GM19468 (cell line): ENCODE measurements at regions not wholly inside any gene's neighbourhood (a gene's known extent, or its start where the extent isn't known, plus 50 kb on each side); places are given as distances from the start of the nearest gene placed in this dataset.

Experiments used
- ATAC-seq: cut with Tn5 transposase; IDR thresholded peaks from one replicate; pipeline ENCODE4 v1.9.1; 2021; ENCODE audit warnings: mild to moderate bottlenecking, moderate library complexity, moderate number of reproducible peaks; ENCODE audit not compliant: unreplicated experiment; ENCODE audit errors: extremely low read depth

DNA sequence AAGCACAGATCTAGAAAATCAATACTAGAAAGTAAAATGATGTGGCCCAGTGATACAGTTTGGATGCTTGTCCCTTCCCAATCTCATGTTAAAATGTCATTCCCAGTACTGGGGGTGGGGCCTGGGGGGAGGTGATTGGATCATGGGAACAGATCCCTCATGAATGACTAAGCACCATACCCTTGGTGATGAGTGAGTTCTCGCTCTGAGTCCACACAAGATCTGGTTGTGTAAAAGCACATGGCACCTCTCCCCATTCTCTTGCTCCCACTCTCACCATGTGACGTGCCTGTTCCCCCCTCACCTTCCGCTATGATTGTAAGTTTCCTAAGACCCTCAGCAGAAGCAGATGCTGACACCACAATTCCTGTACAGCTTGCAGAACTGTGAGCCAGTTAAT is 234.2 kb upstream of the CDH6 start:
- ATAC-seq: no peak

DNA sequence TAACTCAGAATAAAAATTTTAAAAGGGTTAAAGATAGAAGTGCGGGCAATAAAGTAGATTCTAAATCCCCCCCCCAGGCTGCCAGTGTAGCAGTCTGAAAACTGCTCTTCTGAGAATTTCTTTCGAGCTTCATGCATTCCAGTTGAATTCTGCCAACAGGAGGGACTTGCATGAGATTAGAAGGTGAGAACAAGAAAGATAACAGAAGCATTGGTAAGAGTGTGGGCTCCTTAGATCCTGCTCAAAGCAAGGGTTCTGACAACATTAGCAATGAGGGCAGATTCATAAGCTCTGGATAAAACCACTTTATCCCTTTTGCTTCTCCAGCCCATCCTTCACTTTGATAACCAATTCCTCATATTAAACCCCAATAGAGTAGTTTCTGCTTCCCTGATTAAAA is 235.9 kb upstream of the CDH6 start:
- ATAC-seq: no peak

DNA sequence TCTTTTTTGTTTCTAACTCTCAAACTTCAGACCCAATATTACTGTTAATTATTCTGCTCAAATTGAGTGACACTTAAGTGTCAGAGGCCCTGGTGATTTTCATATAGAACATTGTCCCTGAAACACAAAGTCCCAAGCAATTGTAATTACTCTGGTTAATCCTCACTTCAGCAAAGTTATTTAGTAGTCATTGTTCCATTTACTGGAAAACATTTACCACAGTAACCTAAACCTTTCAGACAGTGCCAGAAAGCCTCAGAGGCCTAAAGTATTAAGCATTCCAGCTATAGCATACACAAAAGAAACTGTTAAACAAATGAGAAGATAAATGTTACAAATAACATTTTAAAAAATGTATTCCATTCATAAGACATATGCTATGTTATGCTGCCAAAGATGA is 237.2 kb upstream of the CDH6 start:
- no peak for ATAC-seq

DNA sequence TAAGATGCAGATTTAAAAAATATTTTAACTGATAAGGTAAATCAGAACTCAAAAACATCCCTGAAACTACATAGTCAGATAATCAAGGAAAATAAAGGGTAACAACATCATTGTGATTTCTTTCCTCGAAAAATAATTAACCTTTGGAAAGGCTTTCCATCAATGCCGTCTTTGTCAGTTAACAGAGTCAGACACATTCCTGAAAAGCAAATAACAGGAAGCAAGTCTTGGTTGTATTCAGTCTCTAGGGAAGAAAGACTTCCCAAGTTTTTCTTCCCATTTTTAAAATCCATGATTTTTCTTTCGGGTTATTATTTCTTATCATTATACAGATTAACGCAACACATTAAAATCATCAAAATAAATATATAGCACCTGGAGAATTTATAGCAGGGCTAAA is 256.4 kb upstream of the CDH6 start:
- no peak for ATAC-seq

DNA sequence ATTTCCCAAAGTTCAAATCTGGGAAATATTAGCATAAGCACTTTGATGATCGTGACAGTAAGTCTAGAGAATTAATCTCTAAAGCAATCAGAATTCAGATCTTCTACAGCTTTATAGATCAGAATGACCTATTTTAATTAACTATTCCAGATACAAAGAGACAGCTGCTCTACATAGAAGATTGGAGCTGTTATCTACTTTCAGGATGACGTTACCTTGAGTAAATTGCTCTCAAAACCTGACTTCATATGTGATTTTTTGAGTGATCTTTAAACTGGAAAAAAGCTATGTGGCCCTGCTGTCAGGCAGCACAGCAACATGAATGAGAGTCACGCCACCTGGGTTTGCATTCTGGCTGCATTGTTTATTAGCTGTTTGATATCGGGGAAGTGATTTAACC is 259.9 kb upstream of the CDH6 start:
- no peak for ATAC-seq

DNA sequence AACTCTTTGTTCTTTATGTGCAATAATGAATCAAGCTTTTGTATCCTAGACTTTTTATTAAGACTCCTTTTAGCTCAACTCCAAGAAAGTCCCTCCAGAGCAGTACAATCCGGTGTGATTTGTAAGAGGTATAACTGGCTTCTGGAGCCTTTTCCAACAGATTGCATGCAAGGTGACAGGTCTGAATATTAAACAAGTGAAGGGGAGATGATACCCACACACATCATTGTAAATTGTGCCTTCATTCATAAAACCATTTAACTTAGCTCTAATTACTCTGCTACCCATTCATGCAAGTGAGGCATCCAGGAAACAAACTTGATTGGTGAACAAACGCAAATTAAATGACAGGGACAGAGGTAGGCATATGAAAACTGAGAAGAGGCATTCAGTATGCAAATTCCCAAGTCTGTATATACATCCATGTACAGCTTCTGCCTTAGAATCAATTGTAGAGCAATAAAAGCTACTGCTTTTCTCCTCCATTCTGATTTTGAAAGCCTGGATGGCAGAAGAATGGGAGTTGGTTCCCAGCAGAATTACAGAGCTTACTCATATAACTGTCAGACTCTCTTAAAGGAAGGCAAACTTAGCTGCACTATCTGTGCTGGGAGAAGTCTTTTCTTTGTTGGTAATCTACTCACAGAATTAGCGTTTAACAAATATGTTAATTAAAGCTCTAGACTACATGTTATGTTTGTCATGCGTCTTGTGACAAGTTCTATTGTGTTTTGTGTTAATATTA is 261.0 kb upstream of the CDH6 start:
- no peak for ATAC-seq

DNA sequence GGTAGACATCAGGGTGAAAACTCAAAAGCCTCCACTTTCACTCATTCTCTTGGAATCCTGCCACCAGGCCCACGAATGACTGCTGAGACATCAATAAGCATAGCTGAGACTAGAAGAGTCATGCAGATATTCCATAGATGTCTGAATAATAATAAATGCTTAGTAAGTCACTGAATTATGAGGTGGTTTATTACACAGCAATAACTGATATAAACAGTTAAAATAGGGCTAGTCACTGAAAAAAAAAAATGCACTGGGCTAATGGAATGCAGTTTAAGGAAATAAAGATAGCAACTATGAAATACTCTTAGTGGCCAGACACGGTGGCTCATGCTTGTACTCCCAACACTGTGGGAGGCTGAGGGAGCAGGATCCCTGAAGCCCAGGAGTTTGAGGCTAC is 262.8 kb upstream of the CDH6 start:
- ATAC-seq: no peak

DNA sequence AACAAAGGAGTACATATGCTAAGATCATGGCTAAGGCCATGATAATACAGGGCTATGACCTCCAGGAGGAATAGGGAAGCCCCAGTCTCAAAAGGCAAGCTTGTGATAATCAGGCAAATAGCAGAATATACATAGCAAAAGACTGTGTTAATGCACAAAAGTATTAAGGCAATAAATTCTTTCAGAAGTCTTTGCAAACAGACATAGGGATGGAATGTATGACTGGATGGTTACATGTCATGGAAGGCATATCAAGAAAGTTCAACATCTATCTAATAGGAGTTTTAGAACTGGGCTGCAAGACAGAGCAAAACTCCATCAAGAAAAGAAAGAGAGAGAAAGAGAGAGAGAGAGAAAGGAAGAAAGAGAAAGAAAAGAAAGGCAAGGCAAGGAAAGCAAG is 264.5 kb upstream of the CDH6 start:
- ATAC-seq: no peak

DNA sequence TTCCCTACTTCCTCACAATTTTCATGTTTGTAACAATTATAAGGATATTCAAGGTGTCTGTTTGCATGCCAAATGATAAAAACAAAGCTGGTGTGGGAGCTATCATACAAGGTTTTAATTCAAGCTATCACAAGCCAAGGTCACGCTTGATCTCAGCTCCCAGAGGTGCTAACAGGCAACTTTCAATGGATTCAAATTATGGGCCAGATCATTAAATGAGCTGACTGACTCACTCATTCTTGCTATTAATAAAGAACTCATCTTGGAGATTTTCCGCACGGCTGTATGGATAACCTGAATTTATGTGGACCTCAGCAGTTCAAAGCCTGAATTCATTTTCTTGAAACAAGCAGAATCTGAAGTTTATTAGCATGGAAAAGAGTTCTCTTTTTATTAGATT is 267.3 kb upstream of the CDH6 start:
- no peak for ATAC-seq

DNA sequence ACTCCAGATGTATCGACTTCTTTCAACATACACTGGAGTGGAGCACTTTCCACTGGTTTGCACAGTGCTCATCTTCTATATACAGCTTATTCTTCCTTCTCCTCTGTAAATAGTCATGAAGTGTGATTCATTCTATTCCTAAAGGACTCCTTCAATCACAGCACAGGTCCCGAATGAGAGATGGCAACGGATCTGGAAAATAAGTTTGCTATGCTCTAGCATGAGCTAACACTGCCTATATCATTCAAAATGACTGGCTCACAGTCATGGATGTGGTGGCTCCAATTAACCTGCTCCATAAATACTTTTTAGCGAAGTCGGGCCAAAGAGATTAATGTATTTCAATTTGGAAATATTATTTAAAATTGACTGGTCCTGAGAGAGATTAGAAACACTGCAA is 272.1 kb upstream of the CDH6 start:
- ATAC-seq: no peak

DNA sequence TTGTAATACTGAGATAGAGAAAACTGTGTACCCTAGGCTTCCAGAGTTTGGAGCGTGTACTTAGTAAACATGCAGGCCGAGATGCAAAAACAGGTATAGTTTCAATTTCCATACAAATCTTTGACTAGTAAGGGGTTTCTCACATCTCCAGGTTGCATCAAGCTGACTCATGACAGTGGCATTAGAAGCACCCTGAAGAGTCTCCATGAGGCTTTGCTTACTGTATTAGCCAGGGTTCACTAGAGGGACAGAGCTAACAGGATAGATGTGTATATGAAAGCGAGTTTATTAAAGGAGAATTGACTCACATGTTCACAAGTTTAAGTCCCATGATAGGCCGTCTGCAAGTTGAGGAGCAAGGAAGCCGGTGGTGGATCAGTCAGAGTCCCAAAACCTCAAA is 275.3 kb upstream of the CDH6 start:
- ATAC-seq: no peak

DNA sequence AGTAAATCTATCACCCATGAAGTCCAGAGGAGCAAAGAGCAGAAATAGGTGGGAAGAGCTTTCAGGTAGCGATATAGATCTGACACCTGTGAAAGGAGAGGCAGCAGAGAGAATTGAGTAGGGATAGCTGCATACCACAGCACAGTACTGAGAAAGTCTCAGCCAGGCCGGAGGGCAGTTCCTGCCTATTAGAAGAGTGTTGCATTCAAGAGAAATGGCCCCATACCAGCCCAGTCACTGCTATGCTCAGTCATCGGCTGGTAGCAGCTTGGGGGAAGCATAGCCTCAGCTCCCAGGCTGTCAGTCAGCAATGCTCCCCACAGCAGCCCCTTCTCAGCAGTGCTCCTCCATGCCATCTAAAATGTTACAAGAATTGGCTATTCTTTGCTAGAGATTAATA is 285.1 kb upstream of the CDH6 start:
- ATAC-seq: no peak

DNA sequence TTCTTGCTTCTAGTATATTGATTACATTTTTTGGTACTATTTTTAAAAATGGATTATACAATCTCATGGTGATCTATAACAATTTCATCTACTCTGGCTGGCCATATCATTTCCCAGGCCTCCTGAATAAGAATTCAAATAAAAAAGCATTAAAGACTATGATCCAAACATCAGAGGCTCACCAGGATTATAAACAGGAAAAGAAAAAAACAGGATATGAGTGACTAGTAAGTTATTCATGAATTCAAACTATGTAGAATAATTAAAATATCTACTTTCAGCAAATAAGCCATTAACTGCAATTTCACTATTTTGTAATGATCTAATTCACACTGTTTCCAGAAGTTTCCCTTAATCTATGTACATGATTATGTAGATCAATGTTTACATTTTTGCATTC is 293.1 kb upstream of the CDH6 start:
- no peak for ATAC-seq

DNA sequence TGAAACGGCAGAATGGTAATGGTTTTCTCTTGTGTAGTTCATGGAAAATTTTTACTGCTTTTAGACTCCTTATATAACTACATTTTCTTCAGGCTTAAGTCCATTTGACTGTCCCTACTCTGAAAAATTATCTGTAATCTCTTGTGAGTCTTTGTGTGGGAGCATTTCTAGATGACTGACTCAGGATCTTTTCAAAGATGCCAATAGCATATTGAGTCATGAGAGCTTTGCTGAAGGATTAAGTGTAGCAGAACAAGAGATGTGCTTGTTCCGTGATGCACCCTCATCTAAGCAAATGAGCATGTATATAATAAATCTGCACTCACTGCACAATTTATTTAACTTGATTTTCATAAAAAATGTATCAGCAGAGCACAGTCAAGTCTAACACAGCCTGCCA is 298.7 kb upstream of the CDH6 start:
- ATAC-seq: no peak

DNA sequence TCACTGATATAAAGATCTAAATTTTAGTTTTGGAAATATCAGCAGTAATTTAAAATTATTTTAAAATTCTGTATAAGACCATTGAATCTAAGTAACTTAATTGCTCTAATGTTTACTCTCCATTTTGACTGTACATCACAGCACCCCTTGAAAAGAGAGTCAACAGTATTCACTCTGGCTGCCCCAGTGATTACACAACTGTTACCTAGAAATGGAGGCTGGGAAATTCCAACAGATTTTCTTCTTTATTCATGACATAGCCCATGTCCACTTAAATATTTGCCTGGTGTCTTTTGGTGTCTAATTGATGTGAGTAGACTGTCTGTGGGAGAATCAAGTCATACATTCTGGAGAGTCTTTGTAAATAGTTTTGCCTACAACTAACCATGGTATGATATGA is 301.8 kb upstream of the CDH6 start:
- ATAC-seq: no peak

DNA sequence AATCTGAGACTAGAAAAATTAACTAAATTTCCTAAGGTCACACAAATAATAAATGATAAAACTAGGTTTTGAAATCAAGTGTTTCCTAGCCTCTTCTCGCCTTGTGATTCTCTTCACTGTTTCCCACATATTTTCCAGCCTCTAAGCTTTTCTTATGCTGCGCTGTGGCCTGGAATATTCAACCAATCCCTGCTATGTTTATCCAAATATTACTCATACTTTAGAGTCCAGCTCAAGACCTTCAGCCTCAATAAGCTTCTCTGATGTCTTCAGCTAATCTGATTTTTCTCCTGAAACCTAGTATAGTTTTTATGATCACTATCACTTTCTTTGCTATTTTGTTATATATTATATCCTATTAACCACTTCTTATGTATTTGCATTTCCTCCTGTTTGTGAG is 303.1 kb upstream of the CDH6 start:
- ATAC-seq: no peak

DNA sequence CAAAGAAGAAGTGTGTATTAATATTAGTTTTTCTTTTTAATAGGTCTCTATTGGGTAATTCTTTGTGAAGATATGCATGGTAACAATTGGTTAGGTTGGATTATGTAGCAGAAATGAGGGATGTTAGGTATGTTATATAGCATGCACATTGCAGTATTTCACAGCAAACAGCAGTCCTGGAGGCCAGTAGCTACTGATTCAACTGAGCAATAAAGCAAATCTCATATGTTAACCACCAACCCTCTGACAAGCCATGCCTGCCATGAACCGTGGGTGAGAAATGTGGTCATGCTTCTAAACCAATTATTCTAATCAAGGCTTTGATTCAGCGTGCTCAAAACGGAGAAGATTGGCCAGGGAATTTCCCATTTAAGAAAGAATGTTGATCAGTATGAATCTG is 313.0 kb upstream of the CDH6 start:
- no peak for ATAC-seq

DNA sequence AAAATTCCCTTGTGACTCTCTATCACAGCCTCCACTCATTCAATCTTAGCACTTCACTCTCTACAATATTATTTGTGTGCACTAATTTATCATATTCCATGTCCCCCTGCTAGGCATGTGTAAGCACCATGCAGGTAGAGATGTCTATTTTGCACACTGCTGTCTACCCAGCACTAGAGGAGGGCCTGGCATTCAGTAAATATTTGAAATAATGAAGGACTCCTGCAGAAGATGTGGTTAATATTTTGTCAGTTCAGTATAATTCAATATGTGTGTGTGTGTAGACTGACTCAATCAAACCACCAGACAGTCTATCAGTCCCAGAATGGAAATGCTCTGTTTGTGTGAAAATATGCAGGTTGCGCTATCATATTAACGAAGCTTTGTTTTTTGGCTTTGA is 313.6 kb upstream of the CDH6 start:
- no peak for ATAC-seq

DNA sequence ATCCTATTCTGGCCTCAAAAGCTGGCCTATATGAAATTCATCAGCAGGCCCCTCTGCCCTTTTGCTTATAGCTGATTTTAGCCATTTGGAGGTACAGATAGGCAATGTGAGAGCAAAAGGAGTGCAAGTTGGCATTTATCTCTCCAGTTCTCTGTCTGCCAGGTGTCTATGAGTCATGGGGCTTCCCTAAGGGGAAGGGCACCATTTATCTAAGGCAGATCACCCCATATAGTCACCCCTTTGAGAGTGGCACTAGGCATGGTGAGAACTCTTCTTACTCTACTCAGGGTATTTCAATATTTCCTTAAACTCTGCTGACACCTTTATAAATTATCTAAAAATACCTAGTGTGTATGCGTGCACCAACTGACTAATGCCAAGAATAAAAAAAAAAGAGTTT is 314.7 kb upstream of the CDH6 start:
- ATAC-seq: no peak

DNA sequence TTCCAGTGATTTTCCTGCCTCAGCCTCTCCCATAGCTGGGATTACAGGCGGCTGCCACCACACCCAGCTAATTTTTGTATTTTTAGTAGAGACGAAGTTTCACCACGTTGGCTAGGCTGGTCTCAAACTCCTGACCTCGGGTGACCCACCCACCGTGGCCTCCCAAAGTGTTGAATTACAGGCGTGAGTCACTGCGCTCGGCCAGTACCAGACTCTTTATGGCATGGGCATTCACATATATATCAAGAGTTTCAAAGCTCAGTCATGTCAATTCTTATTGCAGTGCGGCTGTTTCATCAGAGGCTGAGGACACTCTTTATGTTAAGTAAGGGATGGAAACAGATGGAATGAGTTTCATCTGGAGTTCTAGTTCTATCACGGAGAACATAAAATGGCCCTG is 315.2 kb upstream of the CDH6 start:
- no peak for ATAC-seq

DNA sequence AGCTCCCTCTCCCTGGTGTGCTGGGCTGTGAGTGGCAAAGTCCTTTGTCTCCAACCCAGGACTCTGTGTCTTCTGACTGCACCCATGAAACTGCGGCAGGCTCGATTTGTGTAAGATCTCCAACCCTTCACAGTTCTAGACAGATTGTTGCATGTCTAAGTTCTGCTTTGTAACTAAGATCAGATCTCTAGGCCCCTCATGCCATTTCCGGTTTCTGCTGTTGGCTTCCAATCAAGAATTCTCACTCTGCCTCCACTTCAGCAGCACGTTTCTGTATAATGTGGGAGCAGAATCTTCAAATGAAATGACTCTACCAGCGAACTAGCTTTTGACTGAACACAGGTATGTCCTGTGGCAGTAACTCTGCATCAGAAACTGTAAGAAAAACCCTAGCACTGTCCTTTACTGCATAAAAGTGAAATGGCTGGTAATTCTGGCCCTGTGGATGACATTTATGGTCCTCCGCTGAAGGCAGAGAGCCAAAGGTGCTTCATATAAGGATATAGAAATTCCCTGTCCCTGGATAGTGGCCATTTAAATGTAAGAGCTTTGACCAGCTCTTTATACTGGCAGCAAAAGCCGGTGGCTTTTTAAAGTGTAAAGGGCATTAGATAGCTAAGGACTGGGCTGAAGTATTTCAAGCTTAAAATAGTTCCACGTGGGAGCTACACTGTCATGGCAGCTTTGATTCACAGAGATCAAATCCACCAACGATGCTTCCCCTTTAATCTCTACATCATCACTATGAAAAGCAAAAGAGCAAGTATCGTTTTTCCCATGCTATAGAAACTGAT is 319.0 kb upstream of the CDH6 start:
- no peak for ATAC-seq

DNA sequence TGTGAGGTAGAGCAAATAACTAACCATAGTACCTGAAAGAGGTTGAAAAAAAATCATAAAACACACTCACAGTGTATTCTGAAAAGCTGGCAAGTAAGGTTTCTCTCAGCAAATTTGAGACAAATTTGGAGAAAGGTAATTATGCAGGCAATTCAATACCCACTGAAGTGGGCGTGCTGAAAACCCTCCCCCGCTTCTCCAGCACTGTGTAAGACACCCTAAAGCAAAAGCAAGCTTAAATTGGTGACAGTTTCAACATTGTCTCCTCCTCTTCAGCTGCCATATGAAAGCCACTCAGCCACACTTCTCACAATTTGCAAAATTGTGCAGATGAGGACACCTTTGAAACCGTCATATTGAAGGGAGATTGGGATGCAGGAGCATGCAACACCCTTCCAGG is 322.3 kb upstream of the CDH6 start:
- no peak for ATAC-seq
